HG03439 (cell line): ENCODE measurements at regions not wholly inside any gene's neighbourhood (a gene's known extent, or its start where the extent isn't known, plus 50 kb on each side); places are given as distances from the start of the nearest gene placed in this dataset.
"Not testable (repeated sequence)": the region's sequence is repeated elsewhere in the genome, so short reads cannot be mapped to it uniquely, and the experiment has no call there.

ENCODE experiments used
- ATAC-seq: cut with Tn5 transposase; IDR thresholded peaks from one replicate; pipeline ENCODE4 v1.9.1; 2021; ENCODE audit warnings: mild to moderate bottlenecking, moderate library complexity; ENCODE audit not compliant: unreplicated experiment

DNA sequence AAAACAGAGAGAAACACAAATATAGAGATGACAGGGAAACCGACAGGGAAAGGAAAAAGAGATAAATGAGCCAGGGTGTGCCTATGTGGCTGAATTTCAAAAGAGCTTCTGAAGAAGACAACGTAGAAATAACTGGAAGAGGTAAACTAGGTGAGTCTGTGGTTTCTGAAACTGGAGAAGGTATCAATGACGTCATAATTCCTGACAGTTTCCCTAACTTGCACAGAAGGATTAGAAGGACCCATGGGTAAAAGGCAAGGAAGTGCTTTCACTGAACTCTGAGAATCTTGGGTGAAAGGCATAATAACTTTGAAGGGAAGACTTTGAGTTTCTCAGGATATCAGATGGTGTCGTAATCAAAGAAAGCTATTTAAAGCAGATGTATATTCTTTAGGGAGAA lies 790.8 kb upstream of the NUDT12 start:
- no peak for ATAC-seq

DNA sequence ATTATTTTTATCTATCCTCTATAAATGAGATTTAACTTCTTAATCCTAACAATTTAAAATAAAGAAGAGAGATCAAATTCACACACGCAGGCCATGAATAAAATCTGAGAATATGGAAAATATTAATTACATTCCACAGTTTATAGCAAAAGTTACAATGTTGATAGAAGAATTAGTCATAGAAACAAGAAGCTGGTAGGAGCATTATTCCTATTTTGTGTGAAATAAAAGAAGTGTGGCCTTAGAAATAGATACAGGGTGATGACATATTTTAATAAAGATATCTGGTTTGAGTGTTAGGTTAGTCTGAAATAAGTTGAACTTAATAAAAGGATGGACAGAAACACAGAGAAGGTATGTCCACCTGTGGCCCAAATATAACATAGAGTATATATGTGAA lies 790.4 kb upstream of the NUDT12 start:
- no peak for ATAC-seq

DNA sequence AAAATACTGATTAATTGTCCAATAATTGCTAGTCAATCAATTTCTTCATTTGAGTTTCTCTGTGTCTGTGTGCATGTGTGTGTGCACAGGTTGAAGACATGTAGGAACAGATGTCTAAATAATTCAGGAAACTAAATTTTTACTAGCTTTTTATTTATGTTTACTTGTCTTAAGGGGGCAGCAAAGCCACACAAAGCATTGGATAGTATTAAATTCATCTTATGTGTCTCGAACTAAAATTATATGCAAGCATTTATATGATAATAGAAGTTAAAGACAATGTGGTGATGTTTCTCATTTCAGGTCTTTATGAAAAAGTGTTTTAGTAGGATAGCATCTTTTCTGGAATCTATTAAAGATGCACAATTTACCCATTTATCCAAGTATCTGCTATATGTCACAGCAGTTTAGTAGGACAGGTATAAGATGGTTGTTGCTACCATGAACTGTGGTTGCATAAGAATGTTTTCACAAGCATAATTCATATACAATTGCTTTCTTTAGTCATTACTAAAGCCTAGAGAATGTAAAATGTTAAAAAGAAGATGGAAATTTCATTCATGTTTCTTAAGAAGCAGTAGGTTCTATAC lies 784.6 kb upstream of the NUDT12 start:
- no peak for ATAC-seq

DNA sequence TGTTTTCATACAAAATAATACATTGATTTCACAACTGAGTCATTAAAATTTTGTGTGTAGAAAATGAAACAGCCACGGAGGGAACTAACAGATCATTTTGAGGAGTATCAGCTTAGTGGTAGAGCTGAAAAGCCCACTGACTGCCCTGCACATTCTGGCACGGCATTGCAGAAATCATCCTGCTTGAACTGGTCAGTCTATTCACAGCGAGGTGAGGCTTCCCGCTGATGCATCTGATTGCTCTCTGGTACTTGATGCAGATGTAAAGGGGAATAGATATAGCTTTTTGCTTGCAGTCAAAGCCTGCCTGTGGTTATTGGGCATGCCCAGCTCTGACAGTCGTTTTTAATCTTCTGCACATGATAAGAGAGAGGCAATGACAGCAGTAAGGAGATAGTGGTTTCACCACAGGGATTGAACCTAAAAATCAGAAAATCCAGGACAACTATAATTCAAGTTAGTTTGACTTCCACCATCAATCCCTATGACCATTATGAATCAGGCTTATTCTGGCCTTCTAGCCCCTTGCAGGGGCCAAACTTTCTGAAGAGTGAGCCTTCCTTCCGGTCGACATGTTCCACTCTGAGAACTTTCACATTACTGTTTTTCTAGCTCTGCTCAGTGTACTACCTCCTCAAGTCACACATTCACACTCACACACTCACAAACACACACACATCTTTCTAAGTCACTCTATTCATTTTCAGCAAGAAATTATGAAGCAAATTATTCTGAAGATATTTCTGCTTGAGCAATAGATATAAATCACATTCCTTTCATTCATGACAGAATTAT lies 782.8 kb upstream of the NUDT12 start:
- ATAC-seq, result no peak

DNA sequence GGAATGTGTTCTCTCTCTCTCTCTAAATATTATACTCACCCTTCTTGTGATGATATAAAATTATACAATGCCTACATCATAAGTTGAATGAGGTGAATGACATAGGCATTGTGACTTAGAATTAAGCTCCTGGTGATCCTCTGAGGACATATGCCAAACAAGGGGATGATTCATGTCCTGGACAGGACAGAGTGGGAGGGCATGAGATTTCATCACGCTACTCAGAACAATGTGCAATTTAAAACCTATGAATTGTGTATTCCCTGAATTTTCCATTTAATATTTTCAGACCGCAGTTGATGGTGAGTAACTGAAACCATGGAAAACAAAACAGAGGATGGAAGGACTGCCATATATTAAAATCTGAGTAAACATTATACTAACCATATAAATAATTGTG lies 782.2 kb upstream of the NUDT12 start:
- no peak for ATAC-seq

DNA sequence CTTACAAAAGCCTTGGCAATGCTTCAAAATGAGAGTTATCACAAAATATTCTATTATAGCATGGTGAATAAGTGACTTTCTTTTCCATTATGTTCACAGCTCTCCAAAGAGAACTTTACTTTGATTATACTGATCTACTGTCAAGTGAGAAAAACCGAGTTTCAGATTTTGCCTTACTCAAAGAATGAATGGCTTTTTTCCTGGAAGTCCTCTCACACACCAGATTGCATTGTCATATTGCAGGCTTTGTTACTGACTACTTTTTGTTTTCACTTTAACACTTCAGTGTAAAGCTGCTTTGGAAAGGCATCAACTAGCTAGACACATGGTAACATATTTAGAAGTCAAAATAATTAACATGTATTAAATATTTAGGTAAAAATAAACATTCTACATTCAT lies 765.2 kb upstream of the NUDT12 start:
- ATAC-seq, result no peak

DNA sequence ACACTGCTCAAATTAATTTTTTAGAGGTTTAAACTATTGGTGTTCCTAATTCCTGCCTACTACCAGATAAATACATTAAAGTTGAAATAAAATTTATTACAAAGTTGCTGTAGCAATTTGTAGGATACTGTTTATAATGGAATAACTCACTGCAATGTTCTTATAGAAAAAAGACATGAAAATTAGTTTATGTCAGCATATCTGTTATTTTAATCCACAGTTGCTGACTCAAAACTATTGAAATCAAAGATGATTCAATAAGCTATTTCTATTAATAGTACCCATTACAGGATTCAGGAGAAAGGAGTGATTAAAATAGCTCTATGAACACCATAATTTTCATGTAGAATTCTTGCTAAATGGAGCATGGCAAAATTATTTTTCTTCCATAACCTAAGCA lies 764.4 kb upstream of the NUDT12 start:
- ATAC-seq, result no peak

DNA sequence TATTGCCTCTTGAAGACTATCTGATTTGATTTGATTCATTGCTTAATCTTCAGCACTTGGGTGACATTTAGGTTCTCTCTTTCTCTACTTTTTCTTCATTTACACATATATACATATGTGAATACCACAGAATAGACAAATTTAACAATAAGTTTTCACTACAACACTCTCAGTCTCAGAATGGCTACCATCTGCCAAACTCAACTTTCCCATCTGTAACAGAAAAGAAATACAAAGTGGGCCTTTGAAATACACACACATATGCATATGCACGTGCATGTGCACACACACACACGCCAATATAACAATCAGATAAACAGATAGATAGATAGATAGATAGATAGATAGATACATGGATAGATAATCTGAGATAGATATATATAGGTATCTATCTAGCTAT lies 762.8 kb upstream of the NUDT12 start:
- ATAC-seq, result no peak

DNA sequence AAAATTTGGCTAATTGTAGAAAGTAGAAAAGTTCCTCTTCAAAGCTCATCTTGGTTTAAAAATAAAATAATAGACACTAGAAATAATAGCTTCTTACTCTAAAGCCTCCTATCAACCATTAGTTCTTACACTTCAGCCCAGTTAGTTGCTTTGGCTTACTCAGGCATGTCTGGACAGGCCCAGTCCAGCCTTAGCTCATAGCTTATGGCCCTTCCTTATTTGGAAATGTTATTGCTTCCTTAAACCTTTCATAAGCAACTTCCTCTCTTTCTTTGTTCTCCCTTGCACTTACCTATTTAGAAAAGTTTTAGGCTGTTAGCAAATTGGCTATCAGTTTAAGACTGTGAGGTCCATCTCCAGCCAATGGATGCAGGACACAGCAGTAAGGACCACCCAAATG lies 754.1 kb upstream of the NUDT12 start:
- ATAC-seq, result not testable (repeated sequence)

DNA sequence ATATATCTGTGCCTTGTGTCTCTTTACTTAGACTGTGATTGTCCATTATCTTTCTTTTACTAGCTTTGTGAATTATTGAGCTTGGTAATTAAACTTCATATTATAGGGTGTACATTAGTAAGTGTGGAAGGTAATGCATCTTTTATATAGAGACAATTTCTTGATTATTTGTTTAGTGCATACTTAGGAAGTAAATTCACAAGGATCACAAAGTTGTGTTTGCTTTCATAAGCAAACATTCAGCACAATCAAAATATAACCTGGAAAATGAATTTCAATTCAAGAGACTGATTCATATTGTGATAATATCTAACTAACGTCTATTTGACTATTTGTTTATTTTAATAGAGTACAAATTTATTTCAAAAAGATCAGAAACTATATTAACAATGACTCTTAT lies 749.9 kb upstream of the NUDT12 start:
- no peak for ATAC-seq

DNA sequence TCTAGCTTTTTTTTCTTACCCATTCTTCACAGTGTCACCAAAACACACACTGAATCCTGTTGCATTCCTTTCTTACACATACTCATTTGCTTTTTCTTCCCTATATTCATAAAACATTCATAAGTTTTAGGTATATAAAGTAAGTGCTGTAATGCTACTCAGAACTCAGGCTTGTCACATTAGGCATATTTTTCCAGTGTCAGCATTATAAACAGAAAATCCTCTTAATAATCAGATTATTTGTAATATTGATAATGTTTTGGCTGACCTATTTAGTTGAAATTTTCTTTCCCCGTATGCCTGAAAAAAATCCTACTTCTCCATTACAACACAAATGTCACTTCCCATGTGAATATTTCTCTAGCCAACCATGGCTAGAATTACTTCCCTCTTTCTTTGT lies 743.0 kb upstream of the NUDT12 start:
- ATAC-seq, result no peak

DNA sequence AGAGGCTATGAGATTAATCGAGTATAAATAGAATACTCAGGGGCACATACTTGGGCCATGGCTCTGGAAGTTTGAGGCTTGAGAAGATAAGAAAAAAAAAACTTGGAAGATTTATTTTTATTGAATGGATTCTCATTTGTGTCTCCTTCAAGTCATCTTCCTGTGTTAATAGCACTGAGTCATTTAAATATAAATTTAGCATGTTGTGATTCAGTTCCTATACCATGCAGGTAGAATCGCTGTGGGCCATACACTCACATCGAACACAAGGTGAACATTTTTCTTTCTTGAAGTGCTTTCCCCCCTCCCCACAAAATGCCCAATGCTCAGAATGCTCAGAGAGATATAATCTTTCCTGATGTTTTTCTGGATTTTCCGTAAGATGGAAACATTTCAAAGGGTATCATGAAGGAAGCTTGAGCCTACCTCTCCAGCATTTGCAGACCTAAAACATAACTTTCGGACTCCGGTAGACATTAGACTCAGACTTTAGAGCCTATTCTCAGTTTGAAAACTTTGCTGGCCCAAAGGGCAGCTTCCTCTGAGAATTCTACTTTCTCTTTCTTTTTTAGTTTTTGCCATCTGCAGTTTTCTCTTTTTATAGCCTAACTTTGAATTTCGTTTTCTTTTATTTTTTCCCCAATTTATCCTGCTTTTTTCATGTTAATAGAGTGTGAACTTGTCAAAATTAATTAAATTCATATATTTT lies 737.6 kb upstream of the NUDT12 start:
- no peak for ATAC-seq

DNA sequence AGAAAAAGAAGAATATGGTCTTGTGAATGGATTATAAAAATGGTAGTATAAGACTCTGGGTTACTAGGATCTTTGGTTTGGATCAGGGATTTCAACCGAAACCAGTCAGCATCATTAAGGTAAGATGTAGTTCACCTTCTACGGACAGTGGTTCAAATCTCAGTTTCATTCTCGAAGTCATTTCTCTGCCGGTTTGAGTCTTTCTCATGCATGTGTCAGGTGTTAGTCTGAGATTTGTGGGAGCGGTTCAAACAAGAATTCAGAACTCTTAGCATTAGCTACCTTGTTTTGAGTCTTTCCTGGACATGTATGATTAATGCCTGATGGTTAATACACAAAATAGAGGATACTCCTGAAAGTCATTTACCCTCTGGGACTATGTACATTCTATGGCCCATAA lies 735.9 kb upstream of the NUDT12 start:
- no peak for ATAC-seq

DNA sequence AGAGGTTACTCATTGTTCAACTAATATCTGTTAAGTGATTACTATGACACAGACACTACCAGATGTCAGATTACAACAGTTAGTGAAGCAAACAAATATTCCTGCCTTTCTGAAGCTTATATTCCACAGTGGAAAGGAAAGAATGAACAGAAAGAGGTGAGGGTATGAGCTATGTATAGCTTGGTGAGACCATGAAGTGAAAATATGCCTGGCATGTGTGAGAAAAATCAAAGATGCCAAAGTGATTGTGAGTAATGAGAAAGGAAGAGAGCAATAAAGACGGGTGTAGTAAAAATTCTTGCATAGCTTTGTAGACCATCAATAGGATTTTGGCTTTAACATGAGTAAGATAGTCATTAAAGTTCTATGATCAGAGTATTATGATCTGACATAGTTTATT lies 734.5 kb upstream of the NUDT12 start:
- no peak for ATAC-seq

DNA sequence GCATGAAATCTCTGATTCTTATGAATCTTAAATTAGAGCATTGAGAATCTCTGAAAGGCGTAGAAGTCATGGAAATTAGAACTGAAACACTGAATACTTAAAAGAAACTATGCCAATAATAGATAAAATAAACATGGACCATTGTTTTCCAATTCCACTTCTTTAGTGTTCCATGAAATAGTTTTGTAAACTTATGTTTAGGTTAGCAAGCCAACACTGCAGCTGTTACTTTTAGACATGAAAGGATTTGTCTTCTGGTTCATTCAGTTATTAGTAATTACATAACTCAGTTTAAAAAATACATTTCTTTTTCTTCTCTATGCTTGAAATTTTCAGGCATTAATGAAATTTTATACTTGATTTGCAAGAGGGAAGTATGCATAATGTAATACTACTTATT lies 733.4 kb upstream of the NUDT12 start:
- no peak for ATAC-seq

DNA sequence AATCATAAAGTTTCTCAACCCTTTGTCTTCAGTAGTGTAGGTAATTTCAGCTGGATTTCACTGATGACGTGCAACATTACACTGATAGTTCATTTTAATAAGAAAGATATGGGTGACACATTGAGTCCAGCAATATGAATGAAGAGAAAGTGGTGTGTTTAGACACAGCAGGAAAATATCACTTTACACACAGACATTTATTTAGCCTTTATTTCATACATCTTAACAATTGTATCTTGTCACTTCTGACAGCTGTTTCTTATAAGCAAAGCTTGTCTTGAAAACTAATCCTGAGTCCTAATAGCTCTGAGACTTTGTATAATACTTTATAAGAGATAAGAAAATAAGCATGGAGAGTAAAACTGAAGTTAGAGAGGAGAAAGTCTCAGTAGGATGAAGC lies 720.5 kb upstream of the NUDT12 start:
- ATAC-seq, result no peak

DNA sequence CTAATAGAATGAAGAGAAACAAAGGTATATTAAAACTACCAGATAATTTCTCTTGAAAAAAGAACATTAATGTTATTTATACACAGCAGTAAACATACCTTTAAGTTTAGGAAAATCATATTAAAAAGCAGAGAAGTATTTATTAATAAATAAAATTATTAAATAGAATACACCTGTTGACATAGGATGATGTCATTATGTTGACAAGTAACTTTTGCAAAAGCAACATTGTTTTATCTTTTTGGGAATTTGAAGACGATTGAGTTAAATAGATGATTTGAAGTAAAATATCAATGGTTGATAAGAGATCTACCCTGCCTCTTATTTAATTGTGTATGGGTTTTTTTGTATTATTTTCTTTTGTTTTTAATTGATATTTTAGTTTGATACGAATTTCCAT lies 711.1 kb upstream of the NUDT12 start:
- no peak for ATAC-seq

DNA sequence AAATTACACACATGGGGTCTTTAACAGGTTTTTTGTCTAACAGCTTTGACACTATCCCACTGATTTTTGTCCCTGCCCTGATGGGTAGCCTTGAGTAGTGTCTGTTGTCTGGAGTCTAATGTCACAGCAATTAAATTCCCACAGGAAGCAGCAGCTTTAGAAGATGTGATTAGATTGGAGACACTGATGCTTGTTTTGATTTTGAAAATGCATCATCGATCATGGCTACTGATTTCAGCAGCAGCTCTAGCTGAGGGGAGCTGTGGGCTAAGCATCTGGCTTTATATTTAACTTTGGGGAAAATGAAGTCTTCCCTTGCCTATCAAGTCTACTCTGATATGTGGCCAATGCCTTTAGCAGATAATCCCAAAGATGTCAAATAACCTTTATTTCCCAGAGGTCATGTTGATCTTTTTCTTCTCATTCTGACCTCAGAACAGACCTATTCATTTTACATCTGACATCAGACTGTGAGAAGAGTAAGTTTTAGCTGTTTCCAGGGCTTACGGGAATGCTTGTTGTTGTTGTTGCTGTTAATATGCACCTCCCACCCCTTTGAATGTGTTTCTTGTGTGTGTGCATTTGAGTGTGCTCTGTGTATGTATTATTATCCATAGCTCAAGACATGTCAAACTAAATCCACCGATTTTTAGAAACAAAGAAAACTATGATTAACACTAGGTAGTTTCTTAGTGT lies 704.9 kb upstream of the NUDT12 start:
- ATAC-seq, result no peak

DNA sequence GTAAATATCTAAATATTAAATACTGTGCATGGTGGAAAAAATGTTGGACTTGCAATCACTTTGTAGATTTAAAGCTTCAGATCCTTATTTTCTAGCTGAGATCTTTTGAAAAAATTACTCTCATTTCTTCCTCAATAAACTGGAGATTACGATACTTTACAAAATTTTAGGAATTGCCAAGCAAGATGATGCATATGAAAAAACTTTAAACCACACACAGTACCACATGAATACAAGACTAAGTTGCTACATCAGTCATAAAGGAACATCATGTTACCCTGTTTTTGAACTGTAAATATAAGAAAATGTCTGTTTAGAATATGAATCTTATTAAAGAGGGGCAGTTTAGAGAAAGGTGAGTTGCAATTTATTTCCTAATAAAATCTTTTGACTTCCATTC lies 703.6 kb upstream of the NUDT12 start:
- no peak for ATAC-seq

DNA sequence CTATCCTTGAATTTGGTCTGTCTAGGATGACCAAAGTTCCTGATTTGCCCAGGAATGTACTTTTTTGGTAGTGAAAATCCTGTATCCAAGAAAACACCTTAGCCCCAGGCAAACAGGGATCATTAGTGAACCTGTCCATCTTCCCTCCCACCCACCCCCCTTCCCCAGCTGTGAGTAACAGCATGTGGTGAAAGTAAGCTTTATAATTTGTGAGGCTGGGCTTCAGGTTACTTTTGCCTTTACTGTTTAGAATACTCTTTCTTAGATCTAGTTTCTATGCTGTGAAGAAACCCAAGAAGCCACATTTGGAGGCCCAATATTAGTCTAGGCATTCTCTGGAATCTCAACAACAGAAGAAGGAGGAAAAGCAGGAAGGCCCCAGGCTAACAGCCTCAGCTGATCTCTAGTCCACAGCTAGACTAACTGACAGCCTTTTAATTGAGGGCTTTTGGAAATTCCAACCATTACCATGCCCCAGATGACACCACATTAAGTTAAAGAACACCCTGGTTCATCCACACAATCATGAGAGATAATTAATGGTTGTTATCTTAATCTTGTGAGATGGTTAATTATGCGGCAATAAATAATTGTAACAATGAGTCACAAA lies 703.0 kb upstream of the NUDT12 start:
- no peak for ATAC-seq

DNA sequence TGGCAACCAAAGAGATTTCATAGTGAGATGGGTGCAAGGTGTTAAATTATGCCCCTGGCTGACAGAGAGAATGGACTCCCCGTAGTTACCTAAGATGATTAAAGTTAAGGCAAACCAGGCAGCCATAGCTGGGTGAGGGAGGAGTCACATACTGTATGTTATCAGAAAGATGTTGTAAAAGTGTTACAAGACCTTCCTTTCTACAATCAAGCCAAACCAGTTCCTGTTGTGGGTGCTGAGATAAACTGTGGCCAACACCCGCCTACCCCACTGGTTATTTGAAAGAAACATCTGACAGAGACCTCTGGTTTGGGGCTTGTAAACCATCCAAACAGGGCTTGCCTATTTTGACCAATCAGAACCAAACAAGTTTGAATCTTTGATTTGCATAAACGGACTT lies 684.7 kb upstream of the NUDT12 start:
- ATAC-seq, result no peak
